K562 (cell line): ENCODE measurements at regions not wholly inside any gene's neighbourhood (a gene's known extent, or its start where the extent isn't known, plus 50 kb on each side); places are given as distances from the start of the nearest gene placed in this dataset.

ENCODE experiments used
- ATAC-seq: fragments of 200-7000 bp; cut with Tn5 transposase; 3 replicates; pipeline ENCODE4 v1.9.1; 2020; ENCODE audit warnings: moderate library complexity
- BruUV-seq: library from RNA; stranded (reverse); fragments of 400-500 nt; replicated peaks from 2 replicates; lab custom pipeline; 2021; lab: Mats Ljungman, UMichigan
- CTCF ChIA-PET: fragments of 300-600 bp; formaldehyde crosslinking; extraction: SDS; loops from one replicate; lab custom pipeline; 2021; ENCODE audit warnings: low intra/inter-chr PET ratio; lab: Yijun Ruan, JAX
- POLR2A ChIA-PET: fragments of 300-600, 350-650 bp; sonication (Branson Sonifier 250); formaldehyde crosslinking; extraction: SDS; loops from one replicate; lab custom pipeline; 2021; ENCODE audit warnings: antibody characterized with exemption, inconsistent platforms; lab: Yijun Ruan, JAX
- DNase-seq, 4 experiments: peaks; one replicate each; pipeline versions ENCODE4 v3.0.0 to v3.0.0-alpha.2; 2011 to 2018; ENCODE audit warnings: low spot score in 3 of 4, mixed read lengths in 3 of 4; ENCODE audit errors: extremely low read depth in 1 of 4
- FAIRE-seq: peaks from 2 replicates; lab custom pipeline; 2011; peaks lifted over from hg19 to GRCh38; lab: Jason Lieb, UNC
- H2AFZ ChIP-seq: 2 replicates; pipeline ENCODE4 v1.6.0; 2011; ENCODE audit warnings: low read depth, low read length, control low read depth, inconsistent platforms
- H3K27ac ChIP-seq: fragments of 200-600 bp; 3 replicates; pipeline ENCODE4 v1.8.0; 2011; ENCODE audit warnings: low read depth, mild to moderate bottlenecking, control low read depth, inconsistent platforms, low read length, moderate library complexity, mixed read lengths; ENCODE audit errors: extremely low read depth
- H3K27me3 ChIP-seq, 2 experiments: fragments of 300-600 bp in 1 of 2; 2 replicates in 1 of 2; 3 replicates in 1 of 2; pipeline versions ENCODE4 v1.6.0 to v1.8.0; 2011; ENCODE audit warnings: inconsistent platforms in 2 of 2, low read length in 2 of 2, mild to moderate bottlenecking in 1 of 2, mixed read lengths in 1 of 2, moderate library complexity in 1 of 2; ENCODE audit not compliant: control insufficient read depth in 2 of 2, insufficient read depth in 2 of 2
- H3K36me3 ChIP-seq: fragments of 300-600 bp; 3 replicates; pipeline ENCODE4 v1.8.0; 2011; ENCODE audit warnings: mild to moderate bottlenecking, low read length, inconsistent platforms; ENCODE audit not compliant: control insufficient read depth, insufficient read depth
- H3K4me1 ChIP-seq, 2 experiments: fragments of 200-600 bp in 1 of 2; replicated peaks in 1 of 2; 2 replicates in 1 of 2; 3 replicates in 1 of 2; pipeline versions ENCODE4 v1.5.1 to v1.8.0; 2011; ENCODE audit warnings: inconsistent platforms in 2 of 2, low read length in 2 of 2, mild to moderate bottlenecking in 1 of 2, mixed read lengths in 1 of 2, moderate library complexity in 1 of 2; ENCODE audit not compliant: control insufficient read depth in 2 of 2, insufficient read depth in 2 of 2
- H3K4me2 ChIP-seq: 2 replicates; pipeline ENCODE4 v1.6.1; 2011; ENCODE audit warnings: low read length, control low read depth, inconsistent platforms, mixed read lengths; ENCODE audit not compliant: insufficient read depth
- H3K4me3 ChIP-seq: fragments of 200-600 bp; sonication (generic), shearing (Covaris generic); 2 replicates; pipeline ENCODE4 v1.5.1; 2016; ENCODE audit warnings: control low read depth, inconsistent platforms
- H3K79me2 ChIP-seq: fragments of 200-600 bp; 3 replicates; pipeline ENCODE4 v1.8.0; 2011; ENCODE audit warnings: low read length, inconsistent platforms; ENCODE audit not compliant: control insufficient read depth, insufficient read depth
- H3K9ac ChIP-seq, 2 experiments: 2 replicates each; pipeline versions ENCODE4 v1.6.0 to v1.6.1; 2011; ENCODE audit warnings: low read depth in 2 of 2, low read length in 2 of 2, control low read depth in 1 of 2, inconsistent platforms in 1 of 2, mild to moderate bottlenecking in 1 of 2, mixed read lengths in 1 of 2; ENCODE audit not compliant: insufficient read depth in 1 of 2
- H3K9me1 ChIP-seq: one replicate; pipeline ENCODE4 v1.6.0; 2011; ENCODE audit warnings: inconsistent platforms, mild to moderate bottlenecking, low read length, moderate library complexity; ENCODE audit not compliant: control insufficient read depth, insufficient read depth
- H3K9me3 ChIP-seq: replicated peaks from 2 replicates; pipeline ENCODE4 v1.5.1; 2011; ENCODE audit warnings: low read depth, low read length, inconsistent platforms; ENCODE audit not compliant: control insufficient read depth, insufficient read depth
- H4K20me1 ChIP-seq: replicated peaks from 2 replicates; pipeline ENCODE4 v1.6.1; 2011; ENCODE audit warnings: low read length, inconsistent platforms, mixed read lengths; ENCODE audit not compliant: control insufficient read depth, insufficient read depth
- FOS ChIP-seq: IDR thresholded peaks from 3 replicates; pipeline ENCODE4 v1.6.1; 2011; ENCODE audit not compliant: insufficient read length; ENCODE audit errors: extremely low read depth
- GATAD2A ChIP-seq: fragments of 450-650 bp; IDR thresholded peaks from 2 replicates; pipeline ENCODE4 v1.6.1; 2017
- MCM2 ChIP-seq: fragments of 450-650 bp; IDR thresholded peaks from 2 replicates; pipeline ENCODE4 v1.6.1; 2017; ENCODE audit warnings: low read depth, mild to moderate bottlenecking
- NEUROD1 ChIP-seq: fragments of 150-350 bp; IDR thresholded peaks from 2 replicates; pipeline ENCODE4 v1.6.1; 2014; ENCODE audit warnings: borderline replicate concordance, low read length, low read depth; ENCODE audit not compliant: partially characterized antibody
- ZHX1 ChIP-seq: fragments of 150-350 bp; conservative IDR thresholded peaks from 2 replicates; pipeline ENCODE4 v1.6.1; 2014; ENCODE audit warnings: low read length
- ZNF133 ChIP-seq: fragments of 250-450 bp; sonication (Bioruptor Pico); IDR thresholded peaks from 2 replicates; pipeline ENCODE4 v1.4.0; 2020; ENCODE audit warnings: mild to moderate bottlenecking
- ZNF717 ChIP-seq: fragments of 250-450 bp; sonication (Bioruptor Pico); IDR thresholded peaks from 2 replicates; pipeline ENCODE4 v1.5.0; 2021
- WGBS: fragments of 100-300 bp; shearing (Covaris generic); methylation state at CpG from one replicate; pipeline ENCODE4 v1.1.6; 2016; ENCODE audit warnings: low coverage, mixed read lengths; ENCODE audit not compliant: insufficient coverage; ENCODE audit errors: missing lambda C conversion rate; 5-methylcytosine and 5-hydroxymethylcytosine counted together
- in situ Hi-C: fragments of 300-500 bp; cut with MboI; formaldehyde crosslinking; loops from 4 replicates; pipeline ENCODE4 v1.15.0; 2018; ENCODE audit warnings: inconsistent platforms, mixed read lengths
- intact Hi-C: fragments of 100-400 bp; cut with micrococcal nuclease; formaldehyde crosslinking; loops from 2 replicates; pipeline ENCODE4 v1.14.2; 2022

- Histone ChIP-seq H3K27me3 (peaks cover 0 to 23% of the 10 kb centered on the region in 2 experiments; a peak in 2 of 5 replicates), H3K36me3 (no peaks in the 10 kb centered on the region), H3K27ac (no peak overlapping the region), H3K4me1 (no peaks in the 10 kb centered on the region), H3K9me3 (no peaks in the 10 kb centered on the region), H2AFZ (no peak overlapping the region), H3K9ac (no peak overlapping the region), H3K4me3 (no peak overlapping the region), H4K20me1 (no peaks in the 10 kb centered on the region), H3K9me1 (no peaks in the 10 kb centered on the region), H3K79me2 (no peaks in the 10 kb centered on the region), H3K4me2 (no peak overlapping the region)
- no TSS peak for BruUV-seq
- ATAC-seq (no peak), FAIRE-seq (no peak), DNase-seq (no peak)
- CTCF ChIA-PET: no interaction called here
- in situ Hi-C loops (no loop called here), intact Hi-C loops (no loop called here)
- POLR2A ChIA-PET: no interaction called here
- 0% methylated on average over 12 of the region's 30 CpGs for WGBS
- no peak for TF ChIP-seq ZNF717 (CRISPR knock-in tag)
- TF ChIP-seq NEUROD1: no peak
- TF ChIP-seq ZNF133: no peak
- no peak for TF ChIP-seq FOS
- no peak for TF ChIP-seq MCM2
- no peak for TF ChIP-seq GATAD2A
- no peak for TF ChIP-seq ZHX1
Measured at GRCh38 chr2:238985931-238986446, 138.1 kb downstream of the TWIST2 start.
